Trophoblast cell (in vitro differentiated cells and primary cell): ENCODE measurements at regions not wholly inside any gene's neighbourhood (a gene's known extent, or its start where the extent isn't known, plus 50 kb on each side); places are given as distances from the start of the nearest gene placed in this dataset.

ENCODE experiments used
- DNase-seq, 2 donors: peaks; one replicate each; pipeline ENCODE4 v3.0.0-alpha.2; 2016
- H2AFZ ChIP-seq: 2 replicates; pipeline ENCODE4 v1.6.1; 2013; ENCODE audit warnings: low read length, moderate library complexity, mild to moderate bottlenecking; ENCODE audit not compliant: insufficient read depth, poor library complexity
- H2AK5ac ChIP-seq: 2 replicates; pipeline ENCODE4 v1.6.1; 2013; ENCODE audit warnings: mild to moderate bottlenecking, low read length
- H2BK120ac ChIP-seq: 2 replicates; pipeline ENCODE4 v1.6.1; 2013; ENCODE audit warnings: low read length, mild to moderate bottlenecking, moderate library complexity; ENCODE audit not compliant: insufficient read depth, poor library complexity
- H2BK12ac ChIP-seq: 2 replicates; pipeline ENCODE4 v1.6.1; 2013; ENCODE audit warnings: mild to moderate bottlenecking, low read length, moderate library complexity
- H2BK5ac ChIP-seq: 2 replicates; pipeline ENCODE4 v1.6.1; 2013; ENCODE audit warnings: low read length, low read depth, moderate library complexity, mild to moderate bottlenecking; ENCODE audit not compliant: poor library complexity
- H3K14ac ChIP-seq: 2 replicates; pipeline ENCODE4 v1.6.1; 2013; ENCODE audit warnings: mild to moderate bottlenecking, low read length
- H3K18ac ChIP-seq: 2 replicates; pipeline ENCODE4 v1.6.1; 2013; ENCODE audit warnings: mild to moderate bottlenecking, low read length
- H3K23ac ChIP-seq: 2 replicates; pipeline ENCODE4 v1.6.1; 2013; ENCODE audit warnings: low read length
- H3K27ac ChIP-seq: 2 replicates; pipeline ENCODE4 v1.5.1; 2013; ENCODE audit warnings: low read depth, mild to moderate bottlenecking, inconsistent platforms, low read length, moderate library complexity
- H3K27me3 ChIP-seq: 2 replicates; pipeline ENCODE4 v1.6.1; 2013; ENCODE audit warnings: inconsistent platforms, mild to moderate bottlenecking, low read length, moderate library complexity; ENCODE audit not compliant: insufficient read depth
- H3K36me3 ChIP-seq, 2 experiments: 1 replicate in 1 of 2; 2 replicates in 1 of 2; pipeline ENCODE4 v1.6.1; 2013; ENCODE audit warnings: low read length in 2 of 2, mild to moderate bottlenecking in 2 of 2, moderate library complexity in 1 of 2; ENCODE audit not compliant: insufficient read depth in 2 of 2, control insufficient read depth in 1 of 2
- H3K4ac ChIP-seq: 2 replicates; pipeline ENCODE4 v1.6.1; 2013; ENCODE audit warnings: low read depth, mild to moderate bottlenecking, low read length, moderate library complexity
- H3K4me1 ChIP-seq, 2 experiments: 1 replicate in 1 of 2; 2 replicates in 1 of 2; pipeline ENCODE4 v1.6.1; 2013; ENCODE audit warnings: low read length in 2 of 2, mild to moderate bottlenecking in 2 of 2, moderate library complexity in 1 of 2; ENCODE audit not compliant: insufficient read depth in 2 of 2, control insufficient read depth in 1 of 2
- H3K4me2 ChIP-seq: 2 replicates; pipeline ENCODE4 v1.6.1; 2013; ENCODE audit warnings: inconsistent platforms, mild to moderate bottlenecking, low read length, moderate library complexity
- H3K4me3 ChIP-seq: 2 replicates; pipeline ENCODE4 v1.5.1; 2013; ENCODE audit warnings: mild to moderate bottlenecking, low read depth, low read length, inconsistent platforms
- H3K79me1 ChIP-seq: one replicate; pipeline ENCODE4 v1.6.1; 2013; ENCODE audit warnings: low read length
- H3K79me2 ChIP-seq: 2 replicates; pipeline ENCODE4 v1.6.1; 2013; ENCODE audit warnings: low read length, mild to moderate bottlenecking; ENCODE audit not compliant: control insufficient read depth, insufficient read depth, poor library complexity
- H3K9ac ChIP-seq: 2 replicates; pipeline ENCODE4 v1.6.1; 2013; ENCODE audit warnings: mild to moderate bottlenecking, low read length
- H3K9me3 ChIP-seq: 2 replicates; pipeline ENCODE4 v1.6.1; 2013; ENCODE audit warnings: low read depth, mild to moderate bottlenecking, control low read depth, inconsistent platforms, low read length; ENCODE audit not compliant: insufficient read depth
- H4K12ac ChIP-seq: 2 replicates; pipeline ENCODE4 v1.6.1; 2013; ENCODE audit warnings: low read depth, mild to moderate bottlenecking, low read length, moderate library complexity
- H4K8ac ChIP-seq: 2 replicates; pipeline ENCODE4 v1.6.1; 2013; ENCODE audit warnings: low read depth, mild to moderate bottlenecking, low read length, moderate library complexity
- H4K91ac ChIP-seq: one replicate; pipeline ENCODE4 v1.6.1; 2013; ENCODE audit warnings: low read depth, mild to moderate bottlenecking, low read length, moderate library complexity
- WGBS: extraction: QIAGEN DNeasy Blood & Tissue Kit; methylation state at CpG from one replicate; pipeline ENCODE4 v1.1.7; 2013; ENCODE audit warnings: missing lambda C conversion rate; ENCODE audit not compliant: insufficient read length, insufficient coverage; ENCODE audit errors: extremely low coverage; 5-methylcytosine and 5-hydroxymethylcytosine counted together

GRCh38 chr1:67570486-67571143 is 114.4 kb upstream of the GADD45A start:
- no CpG with 5 or more reads among the region's 8 CpGs for WGBS
- Histone ChIP-seq H4K12ac (no peak overlapping the region), H3K4me2 (peak overlapping the region; percentile 8), H3K14ac (peak overlapping the region; percentile 95), H4K91ac (peak overlapping the region; percentile 96), H3K4me1 (peaks cover 32 to 33% of the 10 kb centered on the region in 2 experiments), H3K4me3 (no peak overlapping the region), H3K79me1 (peaks cover 28% of the 10 kb centered on the region), H3K4ac (peak overlapping the region; percentile 77), H3K36me3 (no peaks in the 10 kb centered on the region), H3K27me3 (no peaks in the 10 kb centered on the region), H3K9ac (no peak overlapping the region), H2AFZ (no peak overlapping the region), H2BK120ac (peak overlapping the region; percentile 98), H3K9me3 (no peaks in the 10 kb centered on the region), H2BK5ac (peak overlapping the region; percentile 90), H3K18ac (peak overlapping the region; percentile 96), H4K8ac (peak overlapping the region; percentile 81), H3K27ac (peak overlapping the region; percentile 90), H2BK12ac (peak overlapping the region; percentile 98), H3K23ac (no peak overlapping the region), H2AK5ac (peak overlapping the region; percentile 99), H3K79me2 (peaks cover 3% of the 10 kb centered on the region)
- peak; percentile 94 to 98 for DNase-seq

GRCh38 chr1:67571406-67571805 is 113.6 kb upstream of the GADD45A start:
- H4K8ac ChIP-seq = peak overlapping the region; percentile 8
- no peak overlapping the region for H3K4ac ChIP-seq
- H2AK5ac ChIP-seq = peak overlapping the region; percentile 22
- H3K4me3 ChIP-seq = no peak overlapping the region
- no peak for DNase-seq
- H3K79me1 ChIP-seq = peaks cover 29% of the 10 kb centered on the region
- H3K9ac ChIP-seq = no peak overlapping the region
- peak overlapping the region; percentile 6 for H3K14ac ChIP-seq
- peak overlapping the region; percentile 78 for H2BK120ac ChIP-seq
- H3K4me2 ChIP-seq = no peak overlapping the region
- no peaks in the 10 kb centered on the region for H3K9me3 ChIP-seq
- no peaks in the 10 kb centered on the region for H3K27me3 ChIP-seq
- no peak overlapping the region for H2AFZ ChIP-seq
- no peaks in the 10 kb centered on the region for H3K36me3 ChIP-seq
- no peak overlapping the region for H3K23ac ChIP-seq
- peaks cover 33 to 36% of the 10 kb centered on the region in 2 experiments for H3K4me1 ChIP-seq
- H2BK12ac ChIP-seq = peak overlapping the region; percentile 64
- H3K18ac ChIP-seq = no peak overlapping the region
- H4K91ac ChIP-seq = peak overlapping the region; percentile 50
- peaks cover 4% of the 10 kb centered on the region for H3K79me2 ChIP-seq
- H4K12ac ChIP-seq = no peak overlapping the region
- H3K27ac ChIP-seq = no peak overlapping the region
- H2BK5ac ChIP-seq = peak overlapping the region; percentile 46

GRCh38 chr1:67571901-67572593 is 113.0 kb upstream of the GADD45A start:
- Histone ChIP-seq H4K8ac (no peak overlapping the region), H4K91ac (peak overlapping the region; percentile 50), H3K9me3 (no peaks in the 10 kb centered on the region), H3K23ac (no peak overlapping the region), H2BK120ac (peak overlapping the region; percentile 78), H3K79me2 (peaks cover 4% of the 10 kb centered on the region), H2BK12ac (peak overlapping the region; percentile 85), H3K4me3 (no peak overlapping the region), H3K18ac (no peak overlapping the region), H3K27me3 (no peaks in the 10 kb centered on the region), H3K9ac (no peak overlapping the region), H2BK5ac (no peak overlapping the region), H2AK5ac (no peak overlapping the region), H3K4ac (no peak overlapping the region), H3K4me1 (peaks cover 33 to 36% of the 10 kb centered on the region in 2 experiments), H3K4me2 (no peak overlapping the region), H3K79me1 (peaks cover 29% of the 10 kb centered on the region), H3K27ac (no peak overlapping the region), H3K36me3 (no peaks in the 10 kb centered on the region), H4K12ac (no peak overlapping the region), H3K14ac (peak overlapping the region; percentile 49), H2AFZ (no peak overlapping the region)
- no peak for DNase-seq
- no CpG with 5 or more reads among the region's 14 CpGs for WGBS

- no peak overlapping the region for H2AFZ ChIP-seq
- H3K4me3 ChIP-seq = peak overlapping the region; percentile 46
- peaks cover 33 to 36% of the 10 kb centered on the region in 2 experiments for H3K4me1 ChIP-seq
- H3K4me2 ChIP-seq = no peak overlapping the region
- peaks cover 4% of the 10 kb centered on the region for H3K79me2 ChIP-seq
- H3K27ac ChIP-seq = no peak overlapping the region
- no peaks in the 10 kb centered on the region for H3K27me3 ChIP-seq
- H3K23ac ChIP-seq = no peak overlapping the region
- H2BK120ac ChIP-seq = peak overlapping the region; percentile 55
- peaks cover 29% of the 10 kb centered on the region for H3K79me1 ChIP-seq
- H3K9ac ChIP-seq = no peak overlapping the region
- H4K91ac ChIP-seq = peak overlapping the region; percentile 36
- H4K12ac ChIP-seq = no peak overlapping the region
- H3K18ac ChIP-seq = peak overlapping the region; percentile 16
- no peaks in the 10 kb centered on the region for H3K36me3 ChIP-seq
- no peak overlapping the region for H2BK5ac ChIP-seq
- H2BK12ac ChIP-seq = peak overlapping the region; percentile 85
- WGBS = no CpG with 5 or more reads among the region's 8 CpGs
- no peaks in the 10 kb centered on the region for H3K9me3 ChIP-seq
- H3K4ac ChIP-seq = no peak overlapping the region
- H3K14ac ChIP-seq = peak overlapping the region; percentile 49
- H2AK5ac ChIP-seq = peak overlapping the region; percentile 55
- H4K8ac ChIP-seq = no peak overlapping the region
- DNase-seq = peak; percentile 97 to 98
Measured at GRCh38 chr1:67572594-67573221, 112.3 kb upstream of the GADD45A start.
